GM23338 (cell line): ENCODE measurements at regions not wholly inside any gene's neighbourhood (a gene's known extent, or its start where the extent isn't known, plus 50 kb on each side); places are given as distances from the start of the nearest gene placed in this dataset.

ENCODE experiments used
- ATAC-seq: fragments of 200-7000 bp; cut with Tn5 transposase; 3 replicates; pipeline ENCODE4 v1.9.1; 2020
- DNase-seq: peaks from one replicate; pipeline ENCODE4 v3.0.0-alpha.2; 2015; ENCODE audit warnings: low spot score
- H2AFZ ChIP-seq: fragments of 200-600 bp; sonication (generic); 2 replicates; pipeline ENCODE4 v1.8.0; 2016; ENCODE audit warnings: antibody characterized with exemption, mild to moderate bottlenecking, moderate library complexity
- H3F3A ChIP-seq: fragments of 200-600 bp; sonication (generic); replicated peaks from 2 replicates; pipeline ENCODE4 v1.8.0; 2017; ENCODE audit warnings: antibody characterized with exemption, mixed run types, low read depth
- H3K27ac ChIP-seq: fragments of 200-600 bp; sonication (generic); 2 replicates; pipeline ENCODE4 v1.6.1; 2016; ENCODE audit warnings: low read depth
- H3K27me3 ChIP-seq: fragments of 200-600 bp; sonication (generic); 2 replicates; pipeline ENCODE4 v1.8.0; 2016; ENCODE audit warnings: mild to moderate bottlenecking, mixed run types, moderate library complexity; ENCODE audit not compliant: insufficient read depth
- H3K36me3 ChIP-seq: fragments of 200-600 bp; sonication (generic); 2 replicates; pipeline ENCODE4 v1.8.0; 2016; ENCODE audit warnings: mild to moderate bottlenecking; ENCODE audit not compliant: insufficient read depth
- H3K4me1 ChIP-seq: fragments of 200-600 bp; sonication (generic); 2 replicates; pipeline ENCODE4 v1.8.0; 2016; ENCODE audit warnings: mild to moderate bottlenecking, moderate library complexity; ENCODE audit not compliant: insufficient read depth
- H3K4me2 ChIP-seq: fragments of 200-600 bp; sonication (generic); 2 replicates; pipeline ENCODE4 v1.7.1; 2017; ENCODE audit warnings: mixed run types
- H3K4me3 ChIP-seq: fragments of 200-600 bp; sonication (generic); 2 replicates; pipeline ENCODE4 v1.6.1; 2016; ENCODE audit warnings: mixed run types
- H3K79me2 ChIP-seq: fragments of 200-600 bp; sonication (generic); replicated peaks from 2 replicates; pipeline ENCODE4 v1.8.0; 2017; ENCODE audit warnings: mild to moderate bottlenecking; ENCODE audit not compliant: insufficient read depth
- H3K9me2 ChIP-seq: fragments of 200-600 bp; sonication (generic); 2 replicates; pipeline ENCODE4 v1.8.0; 2017; ENCODE audit not compliant: insufficient read depth
- H4K20me1 ChIP-seq: fragments of 200-600 bp; sonication (generic); replicated peaks from 2 replicates; pipeline ENCODE4 v1.8.0; 2017; ENCODE audit warnings: mild to moderate bottlenecking; ENCODE audit not compliant: insufficient read depth
- H3K27ac Mint-ChIP-seq: 2 replicates; pipeline ENCODE4 v1.8.0; 2020; ENCODE audit warnings: inconsistent platforms, mild to moderate bottlenecking, moderate library complexity, mixed read lengths
- H3K27me3 Mint-ChIP-seq: 3 replicates; pipeline ENCODE4 v1.8.0; 2022; ENCODE audit warnings: low read depth, mild to moderate bottlenecking, moderate library complexity, mixed read lengths, inconsistent platforms; ENCODE audit not compliant: insufficient read depth, poor library complexity
- H3K36me3 Mint-ChIP-seq: 3 replicates; pipeline ENCODE4 v1.8.0; 2021; ENCODE audit warnings: low read depth, mild to moderate bottlenecking, inconsistent platforms, moderate library complexity, mixed read lengths
- H3K4me1 Mint-ChIP-seq: 3 replicates; pipeline ENCODE4 v1.8.0; 2020; ENCODE audit warnings: mild to moderate bottlenecking, inconsistent platforms, mixed read lengths
- H3K4me3 Mint-ChIP-seq: 3 replicates; pipeline ENCODE4 v1.8.0; 2021; ENCODE audit warnings: moderate library complexity, mild to moderate bottlenecking, inconsistent platforms, mixed read lengths
- H3K9me3 Mint-ChIP-seq: 3 replicates; pipeline ENCODE4 v1.8.0; 2020; ENCODE audit warnings: moderate library complexity, mild to moderate bottlenecking, inconsistent platforms, mixed read lengths
- CREB1 ChIP-seq: fragments of 250-450 bp; sonication (Bioruptor Pico); IDR thresholded peaks from 2 replicates; pipeline ENCODE4 v1.5.0; 2020; ENCODE audit warnings: low read depth, mild to moderate bottlenecking, moderate library complexity
- CTCF ChIP-seq, 2 experiments: fragments of 200-600 bp in 1 of 2; sonication (generic) in 1 of 2; conservative IDR thresholded peaks; 2 replicates each; pipeline versions ENCODE4 v1.5.1 to v1.6.1; 2016 to 2017; ENCODE audit warnings: antibody characterized with exemption in 2 of 2, low read depth in 2 of 2, mild to moderate bottlenecking in 2 of 2, moderate library complexity in 1 of 2
- ETS1 ChIP-seq: IDR thresholded peaks from 2 replicates; pipeline ENCODE4 v1.6.1; 2016; ENCODE audit warnings: antibody characterized with exemption
- EZH2 ChIP-seq: fragments of 200-600 bp; sonication (generic); IDR thresholded peaks from one replicate; pipeline ENCODE4 v1.8.0; 2017; ENCODE audit warnings: antibody characterized with exemption, mild to moderate bottlenecking, low read depth; ENCODE audit not compliant: unreplicated experiment
- EZH2phosphoT487 ChIP-seq: fragments of 200-600 bp; sonication (generic); IDR thresholded peaks from one replicate; pipeline ENCODE4 v1.8.1; 2018; ENCODE audit warnings: antibody characterized with exemption; ENCODE audit not compliant: unreplicated experiment
- JUNB ChIP-seq: IDR thresholded peaks from one replicate; pipeline ENCODE4 v1.6.1; 2016; ENCODE audit warnings: antibody characterized with exemption; ENCODE audit not compliant: unreplicated experiment
- NANOG ChIP-seq: IDR thresholded peaks from 2 replicates; pipeline ENCODE4 v1.6.1; 2016; ENCODE audit warnings: antibody characterized with exemption, borderline replicate concordance
- POLR2AphosphoS5 ChIP-seq: IDR thresholded peaks from 2 replicates; pipeline ENCODE4 v1.6.1; 2016; ENCODE audit warnings: antibody characterized with exemption, low read depth
- REST ChIP-seq: IDR thresholded peaks from one replicate; pipeline ENCODE4 v1.6.1; 2018; ENCODE audit warnings: antibody characterized with exemption; ENCODE audit not compliant: unreplicated experiment
- STAT1 ChIP-seq: IDR thresholded peaks from one replicate; pipeline ENCODE4 v1.6.1; 2016; ENCODE audit warnings: antibody characterized with exemption; ENCODE audit not compliant: unreplicated experiment
- ZNF114 ChIP-seq: fragments of 250-450 bp; sonication (Bioruptor Pico); IDR thresholded peaks from 2 replicates; pipeline ENCODE4 v1.5.0; 2020; ENCODE audit warnings: mild to moderate bottlenecking, moderate library complexity
- ZNF331 ChIP-seq: fragments of 250-450 bp; sonication (Bioruptor Pico); IDR thresholded peaks from 2 replicates; pipeline ENCODE4 v1.5.0; 2020; ENCODE audit warnings: low read depth, mild to moderate bottlenecking, moderate library complexity
- ZNF462 ChIP-seq: fragments of 250-450 bp; sonication (Bioruptor Pico); IDR thresholded peaks from 2 replicates; pipeline ENCODE4 v1.5.0; 2020; ENCODE audit warnings: mild to moderate bottlenecking, moderate library complexity

GRCh38 chr19:28176193-28176592 is 1036.8 kb downstream of the UQCRFS1 start (continued):
- TF ChIP-seq NANOG (no peak), ZNF114 (CRISPR knock-in tag) (no peak), EZH2phosphoT487 (no peak), POLR2AphosphoS5 (no peak)

GRCh38 chr19:28171983-28172382 is 1041.0 kb downstream of the UQCRFS1 start:
- Histone ChIP-seq H3K27ac (no peak overlapping the region), H3K79me2 (no peaks in the 10 kb centered on the region), H3K4me1 (peaks cover 38% of the 10 kb centered on the region), H3K36me3 (peaks cover 6% of the 10 kb centered on the region; the same call in 1 of the 2 replicates), H3F3A (no peaks in the 10 kb centered on the region), H2AFZ (no peak overlapping the region), H3K9me2 (no peaks in the 10 kb centered on the region), H3K4me2 (no peak overlapping the region), H3K4me3 (no peak overlapping the region), H4K20me1 (no peaks in the 10 kb centered on the region), H3K27me3 (no peaks in the 10 kb centered on the region)
- Mint-ChIP-seq H3K27me3 (peaks cover 13% of the 10 kb centered on the region), H3K27ac (no peak overlapping the region), H3K36me3 (peaks cover 27% of the 10 kb centered on the region), H3K9me3 (peaks cover 36% of the 10 kb centered on the region), H3K4me1 (peaks cover 46% of the 10 kb centered on the region), H3K4me3 (no peak overlapping the region)
- DNase-seq (no peak), ATAC-seq (no peak)
- TF ChIP-seq STAT1 (no peak), EZH2 (no peak), ZNF462 (CRISPR knock-in tag) (no peak), ZNF114 (CRISPR knock-in tag) (no peak), REST (no peak), NANOG (no peak), JUNB (no peak), POLR2AphosphoS5 (no peak), ETS1 (no peak), ZNF331 (CRISPR knock-in tag) (no peak), EZH2phosphoT487 (no peak), CREB1 (no peak), CTCF (conservative IDR thresholded peaks at IDR 0.05; ENCODE audit: low read depth in 2 of 2) (no peak)
